HEK293 (cell line): ENCODE measurements at regions not wholly inside any gene's neighbourhood (a gene's known extent, or its start where the extent isn't known, plus 50 kb on each side); places are given as distances from the start of the nearest gene placed in this dataset.

ENCODE experiments used
- CTCF ChIA-PET: fragments of 350-600 bp; formaldehyde crosslinking; extraction: SDS; loops from one replicate; lab custom pipeline; 2021; ENCODE audit warnings: antibody characterized with exemption; lab: Yijun Ruan, JAX
- POLR2A ChIA-PET: fragments of 300-600 bp; formaldehyde crosslinking; extraction: SDS; loops from one replicate; lab custom pipeline; 2020; ENCODE audit warnings: antibody characterized with exemption, inconsistent platforms; lab: Yijun Ruan, JAX
- H3K27ac ChIP-seq: fragments of 200-500 bp; sonication (Bioruptor generic); 2 replicates; pipeline ENCODE4 v1.5.1; 2014; ENCODE audit warnings: low read depth, low read length, control low read depth, inconsistent platforms; ENCODE audit errors: extremely low read depth
- H3K36me3 ChIP-seq, 2 experiments: fragments of 200-500 bp in 1 of 2; sonication (Bioruptor generic) in 1 of 2; 1 replicate in 1 of 2; 2 replicates in 1 of 2; pipeline ENCODE4 v1.5.1; 2014 to 2017; ENCODE audit warnings: inconsistent platforms in 2 of 2, low read length in 2 of 2; ENCODE audit not compliant: control insufficient read depth in 2 of 2, insufficient read depth in 1 of 2
- H3K4me1 ChIP-seq: fragments of 200-500 bp; sonication (Bioruptor generic); 2 replicates; pipeline ENCODE4 v1.5.1; 2014; ENCODE audit warnings: mild to moderate bottlenecking, low read length, inconsistent platforms; ENCODE audit not compliant: control insufficient read depth, insufficient read depth
- H3K4me3 ChIP-seq: 2 replicates; pipeline ENCODE4 v1.5.1; 2011; ENCODE audit warnings: low read depth, mild to moderate bottlenecking, control low read depth, low read length, moderate library complexity
- H3K9me3 ChIP-seq: fragments of 200-500 bp; sonication (Bioruptor generic); 2 replicates; pipeline ENCODE4 v1.5.1; 2014; ENCODE audit warnings: low read depth, low read length, inconsistent platforms; ENCODE audit not compliant: control insufficient read depth, insufficient read depth
- KLF9 ChIP-seq: fragments of 450-650 bp; formaldehyde crosslinking; IDR thresholded peaks from 2 replicates; pipeline ENCODE4 v1.5.1; 2016; ENCODE audit warnings: missing biosample characterization, missing genetic modification characterization, low read depth
- TRIM28 ChIP-seq: IDR thresholded peaks from 2 replicates; pipeline ENCODE4 v1.6.1; 2011; ENCODE audit warnings: low read length, control low read depth, borderline replicate concordance
- ZBTB8A ChIP-seq: fragments of 450-650 bp; formaldehyde crosslinking; IDR thresholded peaks from 2 replicates; pipeline ENCODE4 v1.5.1; 2016; ENCODE audit warnings: missing biosample characterization, missing genetic modification characterization
- ZEB2 ChIP-seq: fragments of 450-650 bp; formaldehyde crosslinking; IDR thresholded peaks from 2 replicates; pipeline ENCODE4 v1.5.1; 2016; ENCODE audit warnings: missing biosample characterization, missing genetic modification characterization
- ZNF138 ChIP-seq: fragments of 450-650 bp; formaldehyde crosslinking; IDR thresholded peaks from 2 replicates; pipeline ENCODE4 v1.5.1; 2016; ENCODE audit warnings: missing biosample characterization, missing genetic modification characterization, borderline replicate concordance
- ZNF211 ChIP-seq: fragments of 450-650 bp; formaldehyde crosslinking; IDR thresholded peaks from 2 replicates; pipeline ENCODE4 v1.5.1; 2016; ENCODE audit warnings: low read depth, missing biosample characterization, missing genetic modification characterization
- ZNF302 ChIP-seq: fragments of 450-650 bp; formaldehyde crosslinking; IDR thresholded peaks from 2 replicates; pipeline ENCODE4 v1.5.1; 2016; ENCODE audit warnings: missing biosample characterization, missing genetic modification characterization, low read depth
- ZNF610 ChIP-seq: fragments of 450-650 bp; formaldehyde crosslinking; IDR thresholded peaks from 2 replicates; pipeline ENCODE4 v1.5.1; 2016; ENCODE audit warnings: missing biosample characterization, missing genetic modification characterization, borderline replicate concordance
- ZNF629 ChIP-seq: fragments of 450-650 bp; formaldehyde crosslinking; IDR thresholded peaks from 2 replicates; pipeline ENCODE4 v1.5.1; 2017; ENCODE audit warnings: missing biosample characterization, missing genetic modification characterization
- ZNF654 ChIP-seq: fragments of 450-650 bp; formaldehyde crosslinking; IDR thresholded peaks from 2 replicates; pipeline ENCODE4 v1.5.1; 2016; ENCODE audit warnings: low read depth, missing biosample characterization, missing genetic modification characterization
- ZNF658 ChIP-seq: fragments of 450-650 bp; formaldehyde crosslinking; IDR thresholded peaks from 2 replicates; pipeline ENCODE4; 2016; ENCODE audit warnings: missing biosample characterization, missing genetic modification characterization
- ZNF660 ChIP-seq: fragments of 450-650 bp; IDR thresholded peaks from 2 replicates; pipeline ENCODE4 v1.5.1; 2018; ENCODE audit warnings: missing biosample characterization, mild to moderate bottlenecking, missing genetic modification characterization
- ZNF670 ChIP-seq: fragments of 450-650 bp; formaldehyde crosslinking; IDR thresholded peaks from 2 replicates; pipeline ENCODE4 v1.5.1; 2016; ENCODE audit warnings: missing biosample characterization, missing genetic modification characterization, low read depth
- ZNF701 ChIP-seq: fragments of 450-650 bp; formaldehyde crosslinking; IDR thresholded peaks from 2 replicates; pipeline ENCODE4 v1.5.1; 2016; ENCODE audit warnings: missing biosample characterization, missing genetic modification characterization
- ZXDB ChIP-seq: fragments of 450-650 bp; formaldehyde crosslinking; IDR thresholded peaks from 2 replicates; pipeline ENCODE4 v1.5.1; 2016; ENCODE audit warnings: missing biosample characterization, missing genetic modification characterization
- TF ChIP-seq, protein P1 (sequence below): fragments of 450-650 bp; formaldehyde crosslinking; IDR thresholded peaks from 2 replicates; pipeline ENCODE4 v1.5.1; 2017; ENCODE audit warnings: missing biosample characterization, missing genetic modification characterization
- TF ChIP-seq, protein P2 (sequence below): fragments of 450-650 bp; formaldehyde crosslinking; optimal IDR thresholded peaks from 2 replicates; pipeline ENCODE3; 2016; ENCODE audit warnings: missing biosample characterization, mild to moderate bottlenecking, missing genetic modification characterization
- TF ChIP-seq, protein P3 (sequence below): fragments of 450-650 bp; formaldehyde crosslinking; conservative IDR thresholded peaks from 2 replicates; pipeline ENCODE4 v1.5.1; 2016; ENCODE audit warnings: low read depth, missing biosample characterization, missing genetic modification characterization

DNA sequence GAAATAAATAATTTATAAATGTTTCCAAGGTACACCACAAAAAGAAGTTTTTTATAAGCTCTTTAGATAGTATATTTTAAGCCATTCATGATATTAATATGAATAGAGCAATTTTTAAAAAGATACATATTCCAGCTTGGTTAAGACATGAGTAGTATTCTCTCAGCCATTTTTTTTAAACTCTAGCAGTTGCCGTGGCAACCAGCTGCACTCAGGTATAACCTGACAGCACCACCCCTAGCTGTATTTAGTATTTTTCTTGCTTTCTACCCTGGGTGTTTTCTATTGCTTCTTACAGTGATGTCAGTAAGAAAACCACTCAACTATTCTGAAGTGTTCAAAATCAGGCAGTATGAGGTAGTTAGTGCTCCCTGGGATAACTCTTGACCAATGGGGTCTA, 496.3 kb upstream of the CNTN3 start:
- TF ChIP-seq ZNF211: no peak
- ChIA-PET CTCF (no interaction called here), POLR2A (no interaction called here)
- Histone ChIP-seq H3K4me1 (no peaks in the 10 kb centered on the region), H3K36me3 (no peaks in the 10 kb centered on the region), H3K27ac (no peak overlapping the region), H3K9me3 (no peaks in the 10 kb centered on the region), H3K4me3 (no peak overlapping the region)

DNA sequence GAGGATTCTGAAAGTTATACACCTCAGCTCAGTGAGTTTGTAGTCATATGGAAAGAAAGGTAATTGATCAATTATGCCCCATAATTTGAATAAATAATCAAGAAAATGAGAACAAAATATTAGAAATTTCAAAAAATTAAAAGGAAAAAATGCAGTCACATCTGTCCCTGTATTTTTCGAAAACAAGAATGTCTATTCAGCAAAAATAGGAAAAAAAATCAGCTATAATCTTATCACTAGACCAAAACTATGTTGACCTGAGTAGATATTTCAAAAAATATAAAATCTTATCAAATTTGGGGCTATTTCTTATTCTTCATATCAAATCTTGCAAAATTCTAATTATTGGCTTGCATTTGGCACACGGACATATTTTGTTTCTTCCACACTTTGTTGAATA, 501.2 kb upstream of the CNTN3 start:
- Histone ChIP-seq H3K27ac (no peak overlapping the region), H3K4me3 (no peak overlapping the region), H3K36me3 (no peaks in the 10 kb centered on the region), H3K4me1 (no peaks in the 10 kb centered on the region), H3K9me3 (no peaks in the 10 kb centered on the region)
- POLR2A ChIA-PET: no interaction called here
- TF ChIP-seq, protein P1, sequence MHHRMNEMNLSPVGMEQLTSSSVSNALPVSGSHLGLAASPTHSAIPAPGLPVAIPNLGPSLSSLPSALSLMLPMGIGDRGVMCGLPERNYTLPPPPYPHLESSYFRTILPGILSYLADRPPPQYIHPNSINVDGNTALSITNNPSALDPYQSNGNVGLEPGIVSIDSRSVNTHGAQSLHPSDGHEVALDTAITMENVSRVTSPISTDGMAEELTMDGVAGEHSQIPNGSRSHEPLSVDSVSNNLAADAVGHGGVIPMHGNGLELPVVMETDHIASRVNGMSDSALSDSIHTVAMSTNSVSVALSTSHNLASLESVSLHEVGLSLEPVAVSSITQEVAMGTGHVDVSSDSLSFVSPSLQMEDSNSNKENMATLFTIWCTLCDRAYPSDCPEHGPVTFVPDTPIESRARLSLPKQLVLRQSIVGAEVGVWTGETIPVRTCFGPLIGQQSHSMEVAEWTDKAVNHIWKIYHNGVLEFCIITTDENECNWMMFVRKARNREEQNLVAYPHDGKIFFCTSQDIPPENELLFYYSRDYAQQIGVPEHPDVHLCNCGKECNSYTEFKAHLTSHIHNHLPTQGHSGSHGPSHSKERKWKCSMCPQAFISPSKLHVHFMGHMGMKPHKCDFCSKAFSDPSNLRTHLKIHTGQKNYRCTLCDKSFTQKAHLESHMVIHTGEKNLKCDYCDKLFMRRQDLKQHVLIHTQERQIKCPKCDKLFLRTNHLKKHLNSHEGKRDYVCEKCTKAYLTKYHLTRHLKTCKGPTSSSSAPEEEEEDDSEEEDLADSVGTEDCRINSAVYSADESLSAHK (tag by site-specific recombination): no peak
- TF ChIP-seq, protein P2, sequence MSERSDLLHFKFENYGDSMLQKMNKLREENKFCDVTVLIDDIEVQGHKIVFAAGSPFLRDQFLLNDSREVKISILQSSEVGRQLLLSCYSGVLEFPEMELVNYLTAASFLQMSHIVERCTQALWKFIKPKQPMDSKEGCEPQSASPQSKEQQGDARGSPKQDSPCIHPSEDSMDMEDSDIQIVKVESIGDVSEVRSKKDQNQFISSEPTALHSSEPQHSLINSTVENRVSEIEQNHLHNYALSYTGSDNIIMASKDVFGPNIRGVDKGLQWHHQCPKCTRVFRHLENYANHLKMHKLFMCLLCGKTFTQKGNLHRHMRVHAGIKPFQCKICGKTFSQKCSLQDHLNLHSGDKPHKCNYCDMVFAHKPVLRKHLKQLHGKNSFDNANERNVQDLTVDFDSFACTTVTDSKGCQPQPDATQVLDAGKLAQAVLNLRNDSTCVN (tag by site-specific recombination): no peak
- TF ChIP-seq ZNF629 (no peak), ZNF654 (tag by site-specific recombination) (no peak), ZXDB (tag by site-specific recombination) (no peak), ZNF670 (tag by site-specific recombination) (no peak), ZNF701 (no peak), KLF9 (no peak), ZNF660 (tag by site-specific recombination) (no peak)
- CTCF ChIA-PET: interaction anchor here (0.7 kb wide), 1 partner anchor 1318 kb away, joined by 4 read pairs; no protein-coding TSS in a partner anchor

DNA sequence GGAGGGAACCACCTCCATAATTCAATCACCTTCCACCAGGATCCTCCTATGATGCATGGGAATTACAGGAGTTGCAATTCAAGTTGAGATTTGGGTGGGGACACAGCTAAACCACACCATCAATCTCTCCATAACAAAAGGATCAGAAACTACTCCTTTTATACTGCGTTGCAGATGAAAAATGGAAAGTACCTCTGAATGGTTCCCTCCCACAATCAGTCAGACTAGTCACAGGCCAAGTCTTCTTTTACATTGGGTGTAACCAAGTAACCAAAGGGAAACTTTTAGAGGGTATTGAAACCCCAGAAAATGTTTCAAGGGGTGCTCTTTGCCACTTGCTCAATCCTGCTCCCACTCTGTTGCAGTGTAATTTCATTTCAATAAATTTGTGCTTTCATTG, 504.3 kb upstream of the CNTN3 start:
- no peaks in the 10 kb centered on the region for H3K36me3 ChIP-seq
- H3K4me1 ChIP-seq: no peaks in the 10 kb centered on the region
- TF ChIP-seq, protein P3, sequence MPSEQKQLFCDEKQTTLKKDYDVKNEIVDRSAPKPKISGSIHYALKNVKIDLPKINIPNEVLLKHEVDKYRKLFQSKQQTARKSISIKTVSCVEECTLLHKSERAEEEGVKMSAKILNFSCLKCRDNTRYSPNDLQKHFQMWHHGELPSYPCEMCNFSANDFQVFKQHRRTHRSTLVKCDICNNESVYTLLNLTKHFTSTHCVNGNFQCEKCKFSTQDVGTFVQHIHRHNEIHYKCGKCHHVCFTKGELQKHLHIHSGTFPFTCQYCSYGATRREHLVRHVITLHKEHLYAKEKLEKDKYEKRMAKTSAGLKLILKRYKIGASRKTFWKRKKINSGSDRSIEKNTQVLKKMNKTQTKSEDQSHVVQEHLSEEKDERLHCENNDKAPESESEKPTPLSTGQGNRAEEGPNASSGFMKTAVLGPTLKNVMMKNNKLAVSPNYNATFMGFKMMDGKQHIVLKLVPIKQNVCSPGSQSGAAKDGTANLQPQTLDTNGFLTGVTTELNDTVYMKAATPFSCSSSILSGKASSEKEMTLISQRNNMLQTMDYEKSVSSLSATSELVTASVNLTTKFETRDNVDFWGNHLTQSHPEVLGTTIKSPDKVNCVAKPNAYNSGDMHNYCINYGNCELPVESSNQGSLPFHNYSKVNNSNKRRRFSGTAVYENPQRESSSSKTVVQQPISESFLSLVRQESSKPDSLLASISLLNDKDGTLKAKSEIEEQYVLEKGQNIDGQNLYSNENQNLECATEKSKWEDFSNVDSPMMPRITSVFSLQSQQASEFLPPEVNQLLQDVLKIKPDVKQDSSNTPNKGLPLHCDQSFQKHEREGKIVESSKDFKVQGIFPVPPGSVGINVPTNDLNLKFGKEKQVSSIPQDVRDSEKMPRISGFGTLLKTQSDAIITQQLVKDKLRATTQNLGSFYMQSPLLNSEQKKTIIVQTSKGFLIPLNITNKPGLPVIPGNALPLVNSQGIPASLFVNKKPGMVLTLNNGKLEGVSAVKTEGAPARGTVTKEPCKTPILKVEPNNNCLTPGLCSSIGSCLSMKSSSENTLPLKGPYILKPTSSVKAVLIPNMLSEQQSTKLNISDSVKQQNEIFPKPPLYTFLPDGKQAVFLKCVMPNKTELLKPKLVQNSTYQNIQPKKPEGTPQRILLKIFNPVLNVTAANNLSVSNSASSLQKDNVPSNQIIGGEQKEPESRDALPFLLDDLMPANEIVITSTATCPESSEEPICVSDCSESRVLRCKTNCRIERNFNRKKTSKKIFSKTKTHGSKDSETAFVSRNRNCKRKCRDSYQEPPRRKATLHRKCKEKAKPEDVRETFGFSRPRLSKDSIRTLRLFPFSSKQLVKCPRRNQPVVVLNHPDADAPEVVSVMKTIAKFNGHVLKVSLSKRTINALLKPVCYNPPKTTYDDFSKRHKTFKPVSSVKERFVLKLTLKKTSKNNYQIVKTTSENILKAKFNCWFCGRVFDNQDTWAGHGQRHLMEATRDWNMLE: no peak
- no peak for TF ChIP-seq ZEB2
- no peak for TF ChIP-seq ZNF138 (tag by site-specific recombination)
- TF ChIP-seq ZNF658 (tag by site-specific recombination): no peak
- TF ChIP-seq ZBTB8A (tag by site-specific recombination): no peak
- TF ChIP-seq TRIM28: no peak
- TF ChIP-seq, protein P2 (tag by site-specific recombination): no peak
- no peak for TF ChIP-seq ZNF610 (tag by site-specific recombination)
- no peak for TF ChIP-seq ZNF302 (tag by site-specific recombination)
- ChIA-PET CTCF (no interaction called here), POLR2A (no interaction called here)
- no peak overlapping the region for H3K27ac ChIP-seq
- no peak overlapping the region for H3K4me3 ChIP-seq
- no peaks in the 10 kb centered on the region for H3K9me3 ChIP-seq
